ENCODE measurements at regions not wholly inside any gene's neighbourhood (a gene's known extent, or its start where the extent isn't known, plus 50 kb on each side); places are given as distances from the start of the nearest gene placed in this dataset.

GRCh38 chr10:108130575-108130974 is 966.1 kb upstream of the SORCS1 start:
- no peak for TF ChIP-seq CTCF (IDR thresholded peaks at IDR 0.05; ENCODE audit: low read depth, low read length, missing control alignments)
- DNase-seq (ENCODE audit: extremely low read depth, low read depth) = no peak
- no peak overlapping the region for H3K4me3 ChIP-seq (replicated peaks; ENCODE audit: low read depth, low read length)

- DNase-seq (ENCODE audit: extremely low read depth, low read depth) = no peak
- no peak overlapping the region for H3K4me3 ChIP-seq (replicated peaks; ENCODE audit: low read depth, low read length)
- no peak for TF ChIP-seq CTCF (IDR thresholded peaks at IDR 0.05; ENCODE audit: low read depth, low read length, missing control alignments)
Observed at GRCh38 chr10:108112218-108112617, 947.7 kb upstream of the SORCS1 start.

GRCh38 chr10:108104551-108105156 is 940.1 kb upstream of the SORCS1 start:
- DNase-seq (ENCODE audit: extremely low read depth, low read depth) = no peak
- no peak overlapping the region for H3K4me3 ChIP-seq (replicated peaks; ENCODE audit: low read depth, low read length)
- no peak for TF ChIP-seq CTCF (IDR thresholded peaks at IDR 0.05; ENCODE audit: low read depth, low read length, missing control alignments)

- no peak for DNase-seq (ENCODE audit: extremely low read depth, low read depth)
- no peak for TF ChIP-seq CTCF (IDR thresholded peaks at IDR 0.05; ENCODE audit: low read depth, low read length, missing control alignments)
- no peak overlapping the region for H3K4me3 ChIP-seq (replicated peaks; ENCODE audit: low read depth, low read length)
Observed at GRCh38 chr10:108097258-108097657, 932.8 kb upstream of the SORCS1 start.

GRCh38 chr10:108095932-108096925 is 931.7 kb upstream of the SORCS1 start:
- DNase-seq (ENCODE audit: extremely low read depth, low read depth) = no peak
- no peak for TF ChIP-seq CTCF (IDR thresholded peaks at IDR 0.05; ENCODE audit: low read depth, low read length, missing control alignments)

GRCh38 chr10:108090476-108091215 is 926.1 kb upstream of the SORCS1 start:
- no peak overlapping the region for H3K4me3 ChIP-seq (replicated peaks; ENCODE audit: low read depth, low read length)
- no peak for TF ChIP-seq CTCF (IDR thresholded peaks at IDR 0.05; ENCODE audit: low read depth, low read length, missing control alignments)
- DNase-seq (ENCODE audit: extremely low read depth, low read depth) = no peak

More at GRCh38 chr10:108095932-108096925, 931.7 kb upstream of the SORCS1 start:
- no peak overlapping the region for H3K4me3 ChIP-seq (replicated peaks; ENCODE audit: low read depth, low read length)
